CMK (cell line): ENCODE measurements at regions not wholly inside any gene's neighbourhood (a gene's known extent, or its start where the extent isn't known, plus 50 kb on each side); places are given as distances from the start of the nearest gene placed in this dataset.
"Not testable (repeated sequence)": the region's sequence is repeated elsewhere in the genome, so short reads cannot be mapped to it uniquely, and the experiment has no call there.

Source experiments
- DNase-seq: peaks from one replicate; pipeline ENCODE4 v3.0.0-alpha.2; 2010; ENCODE audit warnings: low read depth

DNA sequence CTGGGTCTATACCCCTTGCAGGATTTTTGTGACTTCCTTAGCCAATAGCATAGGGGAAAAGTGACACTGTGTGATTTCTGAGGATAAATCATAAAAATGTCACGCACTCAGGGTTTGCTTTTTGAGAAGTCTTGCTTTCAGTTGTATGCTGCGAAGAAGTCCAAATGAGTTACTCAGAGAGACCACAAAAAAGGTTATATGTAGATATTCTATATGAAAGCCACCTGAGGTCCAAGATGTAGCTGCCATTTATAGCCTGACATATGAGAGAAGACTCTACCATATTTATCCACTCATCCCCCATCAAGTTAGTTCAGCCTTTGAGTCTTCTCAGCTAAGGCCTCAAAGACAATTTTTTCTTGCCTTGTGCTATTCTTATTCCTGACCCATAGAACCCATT lies 488.3 kb upstream of the MAP2 start:
- DNase-seq = no peak

DNA sequence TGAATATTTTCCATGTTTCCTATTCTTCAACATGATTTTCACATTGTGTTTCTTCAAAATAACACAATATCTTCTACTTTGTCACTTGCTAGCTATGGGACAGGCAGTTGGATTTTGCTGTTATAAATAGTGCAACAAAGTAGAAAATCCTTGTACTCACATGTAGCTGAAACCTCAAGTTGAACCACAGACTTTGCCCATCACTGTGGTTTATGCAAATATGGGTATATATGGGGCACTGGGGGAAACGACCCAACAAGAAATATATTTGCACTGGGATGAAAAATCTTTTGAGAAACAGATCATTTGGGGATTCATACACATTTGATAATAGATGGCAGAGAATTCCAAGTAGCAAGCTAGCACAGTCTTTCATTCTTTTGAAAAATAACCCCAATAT lies 486.3 kb upstream of the MAP2 start:
- DNase-seq = no peak

- no peak for DNase-seq
Observed at GRCh38 chr2:208939852-208940251, 484.0 kb upstream of the MAP2 start.

DNA sequence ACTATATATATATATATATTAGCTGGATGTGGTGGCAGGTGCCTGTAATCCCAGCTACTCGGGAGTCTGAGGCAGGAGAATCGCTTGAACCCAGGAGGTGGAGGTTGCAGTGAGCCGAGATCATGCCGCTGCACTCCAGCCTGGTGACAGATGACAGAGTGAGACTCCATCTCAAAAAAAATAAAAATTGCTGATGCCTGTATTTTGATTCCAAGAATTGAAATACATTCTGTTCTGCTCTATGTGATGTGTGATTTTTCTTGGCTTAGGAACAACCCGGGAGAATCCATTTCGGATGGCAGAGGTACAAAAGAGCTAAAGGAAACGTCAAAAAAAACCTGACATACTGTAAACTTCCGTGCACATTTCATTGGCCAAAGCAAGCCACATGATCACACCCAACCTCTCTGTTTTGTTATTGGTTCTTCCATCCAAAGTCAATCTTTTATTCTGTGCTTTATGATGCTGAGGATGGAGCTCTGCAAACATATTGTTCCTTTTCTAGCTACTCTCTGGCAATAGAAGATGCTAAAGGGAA lies 478.1 kb upstream of the MAP2 start:
- DNase-seq = no peak

- DNase-seq = no peak
Observed at GRCh38 chr2:208948073-208948472, 475.8 kb upstream of the MAP2 start.

DNA sequence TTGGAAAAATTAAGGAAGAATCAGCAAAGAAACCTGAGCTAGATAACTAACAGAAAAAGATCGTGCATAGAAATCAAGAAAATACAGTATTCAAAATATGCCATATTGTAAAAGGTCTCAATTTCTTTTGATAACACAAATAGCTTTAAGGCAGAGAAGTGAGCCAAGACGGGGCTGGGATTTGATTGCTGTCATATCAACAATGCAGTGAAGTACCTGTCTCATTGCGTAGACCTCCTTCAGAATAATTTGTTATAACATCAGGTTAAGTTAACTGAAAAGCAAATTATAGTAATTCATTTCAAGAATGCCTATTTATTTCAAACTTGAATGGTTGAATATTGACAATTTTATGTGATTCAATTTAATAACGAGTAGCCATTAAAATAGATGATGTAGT lies 453.8 kb upstream of the MAP2 start:
- DNase-seq = no peak

DNA sequence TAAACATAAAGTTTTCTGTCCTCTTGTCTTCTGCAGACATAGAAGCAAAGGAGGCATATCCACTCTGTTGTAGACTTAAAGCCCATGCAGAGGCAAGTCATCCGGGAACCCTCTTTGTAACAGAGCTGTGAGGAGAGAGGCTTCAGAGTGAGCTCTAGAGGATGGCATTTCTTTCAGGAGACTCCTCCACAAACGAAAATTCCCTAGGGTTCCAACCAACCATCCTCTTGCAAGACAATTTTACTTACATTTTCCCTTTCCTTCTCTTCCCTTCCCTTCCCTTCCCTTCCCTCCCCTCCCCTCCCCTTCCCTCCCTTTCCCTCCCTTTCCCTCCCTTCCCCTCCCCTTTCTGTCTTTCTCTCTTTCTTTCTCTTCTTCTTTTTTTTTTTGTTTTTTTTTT lies 446.3 kb upstream of the MAP2 start:
- no peak for DNase-seq

- no peak for DNase-seq
Observed at GRCh38 chr2:208978946-208979345, 444.9 kb upstream of the MAP2 start.

DNA sequence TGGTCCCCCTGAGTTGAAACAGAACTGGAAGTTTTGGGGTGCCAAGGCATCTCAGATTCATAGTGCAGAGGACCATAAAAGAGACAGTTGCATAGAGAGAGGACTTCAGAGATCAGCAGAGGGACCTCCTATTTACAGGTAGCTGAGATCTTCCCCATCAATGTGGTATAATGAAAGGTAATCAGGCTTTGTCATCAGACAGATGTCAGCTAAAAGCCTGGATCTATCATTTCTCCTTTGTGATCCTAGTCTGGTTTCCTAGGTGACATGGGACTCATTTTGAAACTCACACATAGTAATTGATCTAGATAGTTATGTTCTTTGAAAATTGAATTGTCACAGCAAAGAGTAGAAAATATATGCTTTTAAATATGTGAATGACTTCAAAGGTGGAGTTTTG lies 443.5 kb upstream of the MAP2 start:
- no peak for DNase-seq

GRCh38 chr2:208982831-208983230 lies 441.0 kb upstream of the MAP2 start:
- no peak for DNase-seq

- DNase-seq = no peak
Observed at GRCh38 chr2:208983486-208983885, 440.4 kb upstream of the MAP2 start.

GRCh38 chr2:208984376-208985090 lies 439.3 kb upstream of the MAP2 start:
- DNase-seq = no peak

- DNase-seq = no peak
Observed at GRCh38 chr2:208985644-208986043, 438.2 kb upstream of the MAP2 start.

GRCh38 chr2:208990716-208991115 lies 433.1 kb upstream of the MAP2 start:
- no peak for DNase-seq

DNA sequence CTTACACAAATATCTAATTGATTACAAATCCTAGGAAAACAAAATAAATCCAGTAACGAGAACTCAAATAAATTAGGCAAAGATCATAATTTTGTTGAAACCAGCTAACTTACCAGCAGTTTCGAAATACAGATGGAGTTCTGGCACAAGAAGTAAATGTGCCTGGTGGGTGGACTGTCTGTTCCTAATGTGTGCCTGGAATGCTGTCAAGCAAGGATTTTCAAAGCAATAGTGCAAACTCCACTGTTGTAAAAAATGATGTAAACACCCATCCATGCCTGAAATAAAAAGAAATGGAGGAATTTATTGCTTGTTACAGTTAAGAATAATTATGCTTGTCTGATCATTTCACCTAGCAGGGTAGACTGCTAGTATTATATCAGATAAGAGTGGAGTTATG lies 423.9 kb upstream of the MAP2 start:
- DNase-seq = no peak

- DNase-seq = no peak
Observed at GRCh38 chr2:209002054-209002453, 421.8 kb upstream of the MAP2 start.

DNA sequence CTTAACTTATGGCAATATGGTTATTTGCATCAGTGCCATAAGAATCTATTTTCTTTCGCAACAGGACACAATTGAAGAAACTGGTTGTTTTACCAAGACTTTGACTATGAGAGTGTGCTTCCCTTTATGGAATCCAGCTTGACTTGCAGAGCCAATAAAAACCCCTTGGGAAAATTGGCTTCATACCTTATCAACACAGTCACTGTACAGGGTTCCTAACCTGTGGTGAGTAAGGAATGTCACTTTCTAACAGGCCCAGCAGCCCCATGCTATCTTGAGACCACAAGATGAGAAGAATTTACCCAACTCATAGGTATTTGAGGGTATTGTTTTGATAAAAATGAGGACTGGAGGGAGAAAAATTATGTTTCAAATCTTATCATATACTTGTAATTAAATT lies 418.5 kb upstream of the MAP2 start:
- no peak for DNase-seq

- DNase-seq = no peak
Observed at GRCh38 chr2:209008636-209009287, 415.1 kb upstream of the MAP2 start.

- not testable (repeated sequence) for DNase-seq
Observed at GRCh38 chr2:209018633-209019032, 405.2 kb upstream of the MAP2 start.

- DNase-seq = no peak
Observed at GRCh38 chr2:209029249-209029648, 394.6 kb upstream of the MAP2 start.

DNA sequence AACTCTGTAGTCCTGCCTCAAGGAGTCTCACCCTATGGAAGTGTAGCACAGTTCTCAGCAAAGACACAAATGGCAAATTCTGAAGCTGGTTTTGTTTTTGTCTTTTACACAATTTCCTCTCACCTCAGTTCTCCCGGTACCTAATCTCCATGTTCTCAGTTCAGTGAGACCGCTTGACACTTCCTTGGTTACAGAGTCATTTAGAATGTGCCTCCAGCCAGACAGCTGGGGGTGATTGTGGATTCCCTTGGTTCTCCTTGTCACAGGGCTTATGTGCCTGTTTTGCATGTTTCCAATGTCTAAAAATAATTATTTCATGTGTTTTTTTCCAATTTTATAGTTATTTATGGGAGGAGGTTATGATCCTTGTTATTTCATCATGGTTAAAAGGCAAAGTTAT lies 379.5 kb upstream of the MAP2 start:
- DNase-seq = no peak

DNA sequence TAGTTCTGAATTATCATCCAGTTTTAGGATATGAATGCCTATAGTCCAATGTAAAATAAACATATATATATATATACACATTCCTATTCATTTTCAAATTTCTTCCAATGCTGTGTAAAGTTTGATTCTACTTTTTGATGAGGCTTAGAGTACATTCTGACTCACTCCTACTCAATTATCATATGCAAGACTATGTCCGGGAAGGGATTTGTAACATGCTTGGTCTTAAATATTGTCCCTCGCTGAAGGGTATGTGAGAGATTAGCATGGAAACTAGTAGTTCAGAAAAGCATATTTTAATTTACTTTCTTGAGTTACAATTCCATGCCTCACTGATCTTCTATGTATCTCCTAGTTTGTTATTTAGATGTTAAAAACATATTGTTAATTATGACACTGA lies 377.7 kb upstream of the MAP2 start:
- no peak for DNase-seq

DNA sequence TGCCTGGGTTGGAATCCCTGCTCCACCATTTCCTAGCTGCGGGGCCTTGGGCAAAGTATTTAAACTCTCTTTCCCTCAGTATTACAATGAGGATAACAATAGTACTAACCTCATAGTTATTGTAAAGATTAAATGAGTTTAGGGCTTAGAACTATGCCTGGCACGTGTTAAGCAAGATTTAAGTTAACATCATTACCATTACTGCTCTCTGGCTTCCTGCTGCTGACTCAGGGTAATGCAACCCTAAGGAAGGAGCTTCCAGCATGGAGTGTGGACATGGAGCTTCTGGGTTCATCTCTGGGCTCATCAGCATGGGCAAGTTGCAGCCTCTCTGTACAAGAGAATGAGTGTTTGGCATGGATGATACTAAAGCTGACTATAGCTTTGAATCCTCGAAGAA lies 374.2 kb upstream of the MAP2 start:
- DNase-seq = no peak

DNA sequence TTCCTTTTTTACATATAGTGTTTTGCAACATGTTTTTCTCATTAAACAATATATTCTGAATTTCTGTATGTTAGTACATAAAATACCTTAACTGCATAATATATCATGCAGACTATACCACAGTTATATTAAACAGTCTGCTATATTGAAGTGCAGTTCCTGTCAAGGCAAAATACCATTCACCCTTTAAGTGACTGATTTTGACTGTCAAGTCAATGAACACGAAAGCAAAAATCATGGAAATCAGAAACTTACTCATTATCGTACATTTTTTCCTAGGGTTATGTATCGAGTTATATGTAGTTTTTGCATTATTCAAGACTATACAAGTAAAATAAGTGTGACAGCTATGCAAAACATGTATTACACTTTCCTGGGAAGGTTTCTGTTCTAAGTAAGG lies 361.6 kb upstream of the MAP2 start:
- no peak for DNase-seq
